Vagina (tissue), 2 donors: ENCODE measurements at regions not wholly inside any gene's neighbourhood (a gene's known extent, or its start where the extent isn't known, plus 50 kb on each side); places are given as distances from the start of the nearest gene placed in this dataset.

Source experiments
- DNase-seq, 2 donors: peaks; one replicate each; pipeline ENCODE4 v3.0.0-alpha.2; 2017; ENCODE audit errors: extremely low spot score in 2 of 2
- H3K27ac ChIP-seq: fragments of 200-600 bp; sonication (generic); one replicate; pipeline ENCODE4 v1.5.1; 2019
- H3K27me3 ChIP-seq: fragments of 200-600 bp; sonication (generic); one replicate; pipeline ENCODE4 v1.5.1; 2019
- H3K36me3 ChIP-seq, 2 donors: fragments of 200-600 bp; sonication (generic); one replicate each; pipeline ENCODE4 v1.5.1; 2017 to 2019
- H3K4me1 ChIP-seq: fragments of 200-600 bp; sonication (generic); one replicate; pipeline ENCODE4 v1.5.1; 2019
- H3K4me3 ChIP-seq, 2 donors: fragments of 200-600 bp; sonication (generic); 1 replicate in 1 of 2; 2 replicates in 1 of 2; pipeline ENCODE4 v1.5.1; 2016 to 2019
- H3K9me3 ChIP-seq: fragments of 200-600 bp; sonication (generic); one replicate; pipeline ENCODE4 v1.5.1; 2019
- CTCF ChIP-seq, 3 experiments: fragments of 450-650 bp in 2 of 3; fragments of 200-600 bp in 1 of 3; sonication (generic) in 1 of 3; IDR thresholded peaks; one replicate each; pipeline ENCODE4 v1.5.1; 2017 to 2019; ENCODE audit warnings: antibody characterized with exemption in 3 of 3, mild to moderate bottlenecking in 2 of 3, moderate library complexity in 2 of 3
- POLR2A ChIP-seq, 2 donors: fragments of 450-650 bp; IDR thresholded peaks; one replicate each; pipeline ENCODE4 v1.6.1; 2017; ENCODE audit warnings: antibody characterized with exemption in 2 of 2, mild to moderate bottlenecking in 2 of 2, moderate library complexity in 2 of 2
- POLR2AphosphoS5 ChIP-seq, 2 donors: sonication (generic); formaldehyde crosslinking; IDR thresholded peaks; one replicate each; pipeline ENCODE4 v1.9.0; 2017; ENCODE audit warnings: antibody characterized with exemption in 2 of 2, mild to moderate bottlenecking in 2 of 2, low read depth in 1 of 2; ENCODE audit not compliant: insufficient read depth in 1 of 2
- intact Hi-C: fragments of 100-400 bp; cut with DNase I; formaldehyde crosslinking; loops from one replicate; pipeline ENCODE4 v1.15.1; 2023

- Histone ChIP-seq H3K4me3 (no peak overlapping the region), H3K9me3 (no peaks in the 10 kb centered on the region), H3K27me3 (no peaks in the 10 kb centered on the region), H3K27ac (no peak overlapping the region), H3K36me3 (no peaks in the 10 kb centered on the region), H3K4me1 (no peaks in the 10 kb centered on the region)
- peak in 1 of 2 donors; percentile 16 for DNase-seq
- intact Hi-C loops: no loop called here
- TF ChIP-seq POLR2A (IDR thresholded peaks at IDR 0.05): no peak
- TF ChIP-seq POLR2AphosphoS5 (IDR thresholded peaks at IDR 0.05; ENCODE audit: insufficient read depth in 1 of 2, low read depth in 1 of 2): no peak
- no peak for TF ChIP-seq CTCF (IDR thresholded peaks at IDR 0.05)
These were observed 98.6 kb upstream of the NCK2 start for GRCh38 chr2:105645938-105646773.

- DNase-seq: peak in 1 of 2 donors; percentile 65
- Histone ChIP-seq H3K9me3 (no peaks in the 10 kb centered on the region), H3K4me3 (no peak overlapping the region), H3K27ac (no peak overlapping the region), H3K27me3 (no peaks in the 10 kb centered on the region), H3K36me3 (no peaks in the 10 kb centered on the region), H3K4me1 (no peaks in the 10 kb centered on the region)
- TF ChIP-seq CTCF (IDR thresholded peaks at IDR 0.05) (no peak), POLR2AphosphoS5 (IDR thresholded peaks at IDR 0.05; ENCODE audit: insufficient read depth in 1 of 2, low read depth in 1 of 2) (no peak), POLR2A (IDR thresholded peaks at IDR 0.05) (no peak)
- intact Hi-C loops: no loop called here
These were observed 99.4 kb upstream of the NCK2 start for GRCh38 chr2:105645031-105645937.

GRCh38 chr2:105644174-105644980 is 100.3 kb upstream of the NCK2 start:
- peak in 1 of 2 donors; percentile 62 for DNase-seq

More at GRCh38 chr2:105644174-105644980, 100.3 kb upstream of the NCK2 start:
- no peaks in the 10 kb centered on the region for H3K27me3 ChIP-seq
- intact Hi-C loops: no loop called here
- no peaks in the 10 kb centered on the region for H3K36me3 ChIP-seq
- H3K27ac ChIP-seq: no peak overlapping the region
- no peak for TF ChIP-seq POLR2A (IDR thresholded peaks at IDR 0.05)
- no peak for TF ChIP-seq POLR2AphosphoS5 (IDR thresholded peaks at IDR 0.05; ENCODE audit: insufficient read depth in 1 of 2, low read depth in 1 of 2)
- TF ChIP-seq CTCF (IDR thresholded peaks at IDR 0.05): no peak
- H3K4me3 ChIP-seq: peak overlapping the region in 1 of 2 donors; percentile 3
- H3K9me3 ChIP-seq: no peaks in the 10 kb centered on the region
- no peaks in the 10 kb centered on the region for H3K4me1 ChIP-seq
